HepG2 (cell line): ENCODE measurements at regions not wholly inside any gene's neighbourhood (a gene's known extent, or its start where the extent isn't known, plus 50 kb on each side); places are given as distances from the start of the nearest gene placed in this dataset.

ENCODE experiments used
- ATAC-seq: fragments of 200-7000 bp; cut with Tn5 transposase; 3 replicates; pipeline ENCODE4 v1.9.1; 2020; ENCODE audit warnings: mild to moderate bottlenecking, moderate library complexity
- BruUV-seq: library from RNA; stranded (reverse); fragments of 400-500 nt; replicated peaks from 2 replicates; lab custom pipeline; 2021; lab: Mats Ljungman, UMichigan
- CTCF ChIA-PET: fragments of 300-600 bp; formaldehyde crosslinking; extraction: SDS; loops from one replicate; lab custom pipeline; 2021; ENCODE audit warnings: low total read pairs, inconsistent platforms, low intra/inter-chr PET ratio; lab: Yijun Ruan, JAX
- POLR2A ChIA-PET: fragments of 350-600 bp; sonication (Branson Sonifier 250); formaldehyde crosslinking; loops from one replicate; lab custom pipeline; 2020; ENCODE audit warnings: antibody characterized with exemption, inconsistent platforms; lab: Yijun Ruan, JAX
- DNase-seq: peaks from one replicate; pipeline ENCODE4 v3.0.0-alpha.2; 2015; ENCODE audit warnings: low spot score
- FAIRE-seq: peaks from 3 replicates; lab custom pipeline; 2011; peaks lifted over from hg19 to GRCh38; lab: Jason Lieb, UNC
- H2AFZ ChIP-seq: one replicate; pipeline ENCODE4 v1.6.1; 2011; ENCODE audit warnings: low read length, inconsistent platforms
- H3K27ac ChIP-seq: fragments of 300-600 bp; 3 replicates; pipeline ENCODE4 v1.8.0; 2011; ENCODE audit warnings: mixed run types, mild to moderate bottlenecking, mixed read lengths, low read length, inconsistent platforms; ENCODE audit not compliant: insufficient read depth; ENCODE audit errors: extremely low read length
- H3K27me3 ChIP-seq, 2 experiments: fragments of 200-600 bp in 1 of 2; 2 replicates in 1 of 2; 3 replicates in 1 of 2; pipeline versions ENCODE4 v1.6.0 to v1.8.0; 2011; ENCODE audit warnings: low read length in 2 of 2, mild to moderate bottlenecking in 2 of 2, moderate library complexity in 2 of 2, inconsistent platforms in 1 of 2; ENCODE audit not compliant: insufficient read depth in 2 of 2, control insufficient read depth in 1 of 2
- H3K36me3 ChIP-seq, 2 experiments: fragments of 200-600 bp in 1 of 2; replicated peaks in 1 of 2; 2 replicates in 1 of 2; 3 replicates in 1 of 2; pipeline versions ENCODE4 v1.5.1 to v1.8.0; 2011; ENCODE audit warnings: low read length in 2 of 2, inconsistent platforms in 1 of 2; ENCODE audit not compliant: insufficient read depth in 2 of 2, control insufficient read depth in 1 of 2
- H3K4me1 ChIP-seq: 2 replicates; pipeline ENCODE4 v1.5.1; 2012; ENCODE audit warnings: low read length, inconsistent platforms; ENCODE audit not compliant: insufficient read depth
- H3K4me2 ChIP-seq: 2 replicates; pipeline ENCODE4 v1.6.0; 2011; ENCODE audit warnings: low read depth, low read length, inconsistent platforms
- H3K4me3 ChIP-seq, 3 experiments: fragments of 200-600 bp in 1 of 3; sonication (generic), shearing (Covaris generic) in 1 of 3; replicated peaks in 1 of 3; 2 replicates each; pipeline ENCODE4 v1.5.1; 2011 to 2016; ENCODE audit warnings: low read length in 3 of 3, inconsistent platforms in 2 of 3, low read depth in 2 of 3, mild to moderate bottlenecking in 2 of 3, control low read depth in 1 of 3, mixed read lengths in 1 of 3; ENCODE audit not compliant: insufficient read depth in 1 of 3
- H3K79me2 ChIP-seq: one replicate; pipeline ENCODE4 v1.6.1; 2011; ENCODE audit warnings: low read length, inconsistent platforms; ENCODE audit not compliant: insufficient read depth
- H3K9ac ChIP-seq: 2 replicates; pipeline ENCODE4 v1.6.0; 2011; ENCODE audit warnings: mild to moderate bottlenecking, low read depth, low read length, inconsistent platforms; ENCODE audit not compliant: insufficient read depth
- H3K9me3 ChIP-seq: 2 replicates; pipeline ENCODE4 v1.5.1; 2012; ENCODE audit warnings: mild to moderate bottlenecking, low read length
- H4K20me1 ChIP-seq: 2 replicates; pipeline ENCODE4 v1.6.0; 2011; ENCODE audit warnings: inconsistent platforms, mild to moderate bottlenecking, low read length, moderate library complexity; ENCODE audit not compliant: insufficient read depth
- FOXP4 ChIP-seq: sonication (generic); formaldehyde crosslinking; IDR thresholded peaks from 2 replicates; pipeline ENCODE4 v1.4.0; 2020; ENCODE audit warnings: missing genetic modification reagents
- HIC2 ChIP-seq: sonication (generic); formaldehyde crosslinking; IDR thresholded peaks from 2 replicates; pipeline ENCODE4 v1.9.0; 2022; ENCODE audit warnings: low read depth, missing genetic modification reagents
- HNRNPL ChIP-seq: fragments of 200-400 bp; formaldehyde crosslinking; IDR thresholded peaks from 2 replicates; pipeline ENCODE4 v1.6.1; 2017; ENCODE audit warnings: mild to moderate bottlenecking, low read depth, low read length
- KAT7 ChIP-seq: IDR thresholded peaks from 2 replicates; pipeline ENCODE4 v1.6.1; 2018; ENCODE audit warnings: borderline replicate concordance, missing compliant biosample characterization
- KDM2A ChIP-seq: sonication (generic); formaldehyde crosslinking; IDR thresholded peaks from 2 replicates; pipeline ENCODE4 v1.4.0; 2020; ENCODE audit warnings: low read depth, missing genetic modification reagents, borderline replicate concordance
- MTF1 ChIP-seq: sonication (generic); formaldehyde crosslinking; IDR thresholded peaks from 2 replicates; pipeline ENCODE4 v1.5.0; 2020; ENCODE audit warnings: missing genetic modification reagents
- YEATS4 ChIP-seq: sonication (generic); formaldehyde crosslinking; IDR thresholded peaks from 2 replicates; pipeline ENCODE4 v1.4.0; 2020; ENCODE audit warnings: missing genetic modification reagents, borderline replicate concordance
- ZBTB38 ChIP-seq: sonication (generic); formaldehyde crosslinking; IDR thresholded peaks from 2 replicates; pipeline ENCODE4 v1.5.1; 2020; ENCODE audit warnings: mild to moderate bottlenecking, missing genetic modification reagents
- ZNF234 ChIP-seq: sonication (generic); formaldehyde crosslinking; conservative IDR thresholded peaks from 2 replicates; pipeline ENCODE4 v1.5.1; 2020; ENCODE audit warnings: mild to moderate bottlenecking, missing genetic modification reagents
- ZNF263 ChIP-seq: sonication (generic); formaldehyde crosslinking; IDR thresholded peaks from 2 replicates; pipeline ENCODE4 v1.4.0; 2020; ENCODE audit warnings: missing genetic modification reagents
- ZNF280D ChIP-seq: sonication (generic); formaldehyde crosslinking; IDR thresholded peaks from 2 replicates; pipeline ENCODE4 v1.5.1; 2020; ENCODE audit warnings: mild to moderate bottlenecking, missing genetic modification reagents
- ZNF572 ChIP-seq: sonication (generic); formaldehyde crosslinking; IDR thresholded peaks from 2 replicates; pipeline ENCODE4 v1.5.1; 2020; ENCODE audit warnings: mild to moderate bottlenecking, missing genetic modification reagents
- ZNF576 ChIP-seq: sonication (generic); formaldehyde crosslinking; IDR thresholded peaks from 2 replicates; pipeline ENCODE4 v1.4.0; 2020; ENCODE audit warnings: mild to moderate bottlenecking, missing genetic modification reagents
- ZNF724P ChIP-seq: sonication (generic); formaldehyde crosslinking; IDR thresholded peaks from 2 replicates; pipeline ENCODE4 v1.8.0; 2022; ENCODE audit warnings: missing genetic modification reagents, borderline replicate concordance
- ZNF772 ChIP-seq: sonication (generic); formaldehyde crosslinking; IDR thresholded peaks from 2 replicates; pipeline ENCODE4 v1.5.0; 2020; ENCODE audit warnings: mild to moderate bottlenecking, missing genetic modification reagents
- ZNF788 ChIP-seq: sonication (generic); formaldehyde crosslinking; IDR thresholded peaks from 2 replicates; pipeline ENCODE4 v1.5.0; 2020; ENCODE audit warnings: mild to moderate bottlenecking, missing genetic modification reagents, borderline replicate concordance
- ZNF883 ChIP-seq: sonication (generic); formaldehyde crosslinking; IDR thresholded peaks from 2 replicates; pipeline ENCODE4 v1.5.1; 2020; ENCODE audit warnings: mild to moderate bottlenecking, missing genetic modification reagents; ENCODE audit errors: not compliant biosample characterization
- WGBS: methylation state at CpG from one replicate; pipeline ENCODE4 v1.1.6; 2017; ENCODE audit warnings: low lambda C conversion rate; 5-methylcytosine and 5-hydroxymethylcytosine counted together
- in situ Hi-C: cut with HindIII; loops from 2 replicates; pipeline ENCODE4 v1.10.0; 2017; ENCODE audit warnings: low pct_unique_long_range_greater_than_20kb; ENCODE audit not compliant: extremely low pct_ligation_motif_present
- intact Hi-C: fragments of 100-400 bp; cut with micrococcal nuclease; formaldehyde crosslinking; loops from one replicate; pipeline ENCODE4 v1.10.0; 2022; ENCODE audit not compliant: unreplicated experiment

- Histone ChIP-seq H4K20me1 (no peaks in the 10 kb centered on the region), H3K79me2 (no peaks in the 10 kb centered on the region), H3K4me2 (peak overlapping the region; percentile 92), H3K27me3 (peaks cover 2 to 4% of the 10 kb centered on the region in 2 experiments; a peak in 2 of 5 replicates), H3K9me3 (no peaks in the 10 kb centered on the region), H3K4me3 (peak overlapping the region; percentile 51 to 71 (median 55)), H2AFZ (no peak overlapping the region), H3K4me1 (peaks cover 61% of the 10 kb centered on the region), H3K9ac (peak overlapping the region; percentile 68), H3K36me3 (no peaks in the 10 kb centered on the region), H3K27ac (peak overlapping the region; percentile 82)
- in situ Hi-C loops (no loop called here), intact Hi-C loops (loop anchor here (2.0 to 5.0 kb wide), 2 partner anchors 35 to 38 kb away; no protein-coding TSS in a partner anchor)
- ChIA-PET CTCF (no interaction called here), POLR2A (interaction anchor here (0.9 to 6.0 kb wide), 17 partner anchors 11 to 446 kb away, joined by 3 to 313 read pairs (median 11); partner anchors contain the start of gene ID2)
- BruUV-seq: no TSS peak
- DNase-seq (no peak), ATAC-seq (peak; percentile 10), FAIRE-seq (no peak)
- WGBS: 54% methylated on average over 12 of the region's 12 CpGs
- TF ChIP-seq ZNF572 (CRISPR knock-in tag): 0 out of 2 replicates have a peak, but pooled peaks have one; percentile 19
- TF ChIP-seq KAT7 (CRISPR knock-in tag): no peak
- peak; percentile 84 for TF ChIP-seq ZBTB38 (CRISPR knock-in tag)
- no peak for TF ChIP-seq KDM2A (CRISPR knock-in tag)
- no peak for TF ChIP-seq ZNF576 (CRISPR knock-in tag)
- peak; percentile 1 for TF ChIP-seq ZNF883 (CRISPR knock-in tag)
- no peak for TF ChIP-seq FOXP4
- TF ChIP-seq YEATS4: 0 out of 2 replicates have a peak, but pooled peaks have one; percentile 45
- TF ChIP-seq ZNF280D: no peak
- TF ChIP-seq ZNF772: no peak
- no peak for TF ChIP-seq MTF1
- TF ChIP-seq ZNF234 (CRISPR knock-in tag): 0 out of 2 replicates have a peak, but pooled peaks have one; percentile 53
- TF ChIP-seq ZNF724P (CRISPR knock-in tag): no peak
- TF ChIP-seq ZNF263 (CRISPR knock-in tag): 0 out of 2 replicates have a peak, but pooled peaks have one; percentile 15
- 0 out of 2 replicates have a peak, but pooled peaks have one; percentile 6 for TF ChIP-seq ZNF788
- TF ChIP-seq HNRNPL: 0 out of 2 replicates have a peak, but pooled peaks have one; percentile 62
- peak; percentile 55; the same call in 1 of the 2 replicates for TF ChIP-seq HIC2 (CRISPR knock-in tag)
Observed at GRCh38 chr2:8572712-8573233, 109.1 kb upstream of the ID2 start.
